ENCODE measurements at regions not wholly inside any gene's neighbourhood (a gene's known extent, or its start where the extent isn't known, plus 50 kb on each side); places are given as distances from the start of the nearest gene placed in this dataset.

DNA sequence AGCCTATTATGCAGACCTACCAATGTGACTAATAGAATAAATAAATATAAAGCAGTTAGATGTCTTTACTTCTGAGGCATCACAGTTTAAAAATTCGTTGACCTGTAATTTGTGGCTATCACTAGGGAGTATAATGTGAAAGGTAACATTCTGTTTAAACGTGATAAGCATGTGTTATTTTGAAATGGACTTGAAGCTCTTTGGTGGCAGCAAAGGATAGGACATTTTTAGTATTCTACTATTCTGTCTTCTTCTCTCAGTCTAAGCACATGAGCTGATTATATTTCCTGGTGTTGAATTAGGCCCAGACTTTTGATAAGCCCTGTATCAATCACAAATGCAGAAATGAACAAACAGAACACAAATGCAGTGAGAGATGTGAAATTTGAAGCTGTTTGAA lies 974.0 kb upstream of the CDH10 start:
- TF ChIP-seq EZH2 (IDR thresholded peaks at IDR 0.05) (no peak), FOXP2 (optimal IDR thresholded peaks at IDR 0.05; ENCODE audit: control extremely low read depth, extremely low read length, insufficient read depth) (no peak), POLR2AphosphoS5 (IDR thresholded peaks at IDR 0.05; ENCODE audit: borderline replicate concordance, low read depth, low read length) (no peak)

Measured in SK-N-MC (cell line).